Esophagus muscularis mucosa (tissue), 4 donors: ENCODE measurements at regions not wholly inside any gene's neighbourhood (a gene's known extent, or its start where the extent isn't known, plus 50 kb on each side); places are given as distances from the start of the nearest gene placed in this dataset.
A peak's percentile ranks its signal among the peaks of the same experiment; 100 is the strongest.

Experiments
- DNase-seq: peaks from one replicate; pipeline ENCODE4 v3.0.0-alpha.2; 2017; ENCODE audit errors: extremely low spot score
- H3K27ac ChIP-seq, 4 donors: fragments of 200-600 bp; sonication (generic); replicated peaks in 1 of 4; 1 replicate in 3 of 4; 2 replicates in 1 of 4; pipeline ENCODE4 v1.5.1; 2016 to 2019; ENCODE audit warnings: mild to moderate bottlenecking in 1 of 4
- H3K27me3 ChIP-seq, 4 donors: fragments of 200-600 bp; sonication (generic); one replicate each; pipeline versions ENCODE4 v1.5.1 to v1.6.0; 2016 to 2019
- H3K36me3 ChIP-seq, 4 donors: fragments of 200-600 bp; sonication (generic); one replicate each; pipeline ENCODE4 v1.5.1; 2016 to 2019
- H3K4me1 ChIP-seq, 4 donors: fragments of 200-600 bp; sonication (generic); one replicate each; pipeline ENCODE4 v1.5.1; 2016 to 2019
- H3K4me3 ChIP-seq, 4 donors: fragments of 200-600 bp; sonication (generic); 1 replicate in 2 of 4; 2 replicates in 2 of 4; pipeline ENCODE4 v1.5.1; 2016 to 2019; ENCODE audit warnings: mild to moderate bottlenecking in 4 of 4, moderate library complexity in 1 of 4
- H3K9me3 ChIP-seq, 4 donors: fragments of 200-600 bp; sonication (generic); 1 replicate in 3 of 4; 2 replicates in 1 of 4; pipeline ENCODE4 v1.5.1; 2016 to 2019
- CTCF ChIP-seq, 3 experiments: fragments of 200-600 bp in 2 of 3; fragments of 450-650 bp in 1 of 3; sonication (generic) in 2 of 3; IDR thresholded peaks; one replicate each; pipeline ENCODE4 v1.5.1; 2017 to 2019; ENCODE audit warnings: antibody characterized with exemption in 3 of 3, mild to moderate bottlenecking in 2 of 3, moderate library complexity in 1 of 3
- EP300 ChIP-seq: sonication (generic); formaldehyde crosslinking; IDR thresholded peaks from one replicate; pipeline ENCODE4 v1.6.1; 2017; ENCODE audit warnings: antibody characterized with exemption
- POLR2A ChIP-seq: fragments of 450-650 bp; IDR thresholded peaks from one replicate; pipeline ENCODE4 v1.6.1; 2017; ENCODE audit warnings: antibody characterized with exemption, moderate library complexity, mild to moderate bottlenecking, low read depth
- POLR2AphosphoS5 ChIP-seq, 2 donors: sonication (generic); formaldehyde crosslinking; IDR thresholded peaks; one replicate each; pipeline ENCODE4 v1.6.1; 2017; ENCODE audit warnings: antibody characterized with exemption in 2 of 2
- WGBS: methylation state at CpG from one replicate; pipeline ENCODE4 v1.1.5; 2018; 5-methylcytosine and 5-hydroxymethylcytosine counted together
- intact Hi-C: fragments of 100-400 bp; cut with DNase I; formaldehyde crosslinking; loops from one replicate; pipeline ENCODE4 v1.15.1; 2023

- Histone ChIP-seq H3K36me3 (no peaks in the 10 kb centered on the region), H3K4me3 (no peak overlapping the region), H3K4me1 (no peaks in the 10 kb centered on the region), H3K27me3 (peaks cover 0 to 31% (median 0%) of the 10 kb centered on the region in 4 donors), H3K9me3 (no peaks in the 10 kb centered on the region), H3K27ac (no peak overlapping the region)
- intact Hi-C loops: no loop called here
- 100% methylated on average over 1 of the region's 1 CpG for WGBS
- TF ChIP-seq POLR2A: no peak
- TF ChIP-seq POLR2AphosphoS5 (IDR thresholded peaks at IDR 0.05): no peak
- no peak for TF ChIP-seq EP300
- no peak for TF ChIP-seq CTCF (IDR thresholded peaks at IDR 0.05)
- no peak for DNase-seq
These were observed 103.7 kb upstream of the CTBP2 start for GRCh38 chr10:125264091-125264490.

- Histone ChIP-seq H3K36me3 (no peaks in the 10 kb centered on the region), H3K27ac (no peak overlapping the region), H3K9me3 (no peaks in the 10 kb centered on the region), H3K4me3 (no peak overlapping the region), H3K4me1 (no peaks in the 10 kb centered on the region), H3K27me3 (peaks cover 0 to 31% (median 0%) of the 10 kb centered on the region in 4 donors)
- no peak for DNase-seq
- intact Hi-C loops: no loop called here
- TF ChIP-seq POLR2AphosphoS5 (IDR thresholded peaks at IDR 0.05) (no peak), POLR2A (no peak), EP300 (no peak), CTCF (IDR thresholded peaks at IDR 0.05) (no peak)
- 70% methylated on average over 7 of the region's 7 CpGs for WGBS
These were observed 103.2 kb upstream of the CTBP2 start for GRCh38 chr10:125263551-125263950.

GRCh38 chr10:125262920-125263319 lies 102.6 kb upstream of the CTBP2 start:
- H3K9me3 ChIP-seq: no peaks in the 10 kb centered on the region
- H3K4me1 ChIP-seq: no peaks in the 10 kb centered on the region
- H3K4me3 ChIP-seq: no peak overlapping the region
- H3K36me3 ChIP-seq: no peaks in the 10 kb centered on the region
- intact Hi-C loops: no loop called here
- peaks cover 0 to 31% (median 0%) of the 10 kb centered on the region in 4 donors for H3K27me3 ChIP-seq
- no peak overlapping the region for H3K27ac ChIP-seq
- DNase-seq: peak; percentile 14
- WGBS: 77% methylated on average over 6 of the region's 6 CpGs
- TF ChIP-seq EP300 (no peak), POLR2AphosphoS5 (IDR thresholded peaks at IDR 0.05) (no peak), POLR2A (no peak), CTCF (IDR thresholded peaks at IDR 0.05) (no peak)

- Histone ChIP-seq H3K27me3 (peaks cover 0 to 31% (median 0%) of the 10 kb centered on the region in 4 donors), H3K36me3 (no peaks in the 10 kb centered on the region), H3K4me3 (no peak overlapping the region), H3K27ac (no peak overlapping the region), H3K4me1 (no peaks in the 10 kb centered on the region), H3K9me3 (no peaks in the 10 kb centered on the region)
- peak; percentile 26 for DNase-seq
- WGBS: 83% methylated on average over 6 of the region's 6 CpGs
- TF ChIP-seq EP300 (no peak), POLR2AphosphoS5 (IDR thresholded peaks at IDR 0.05) (no peak), POLR2A (no peak), CTCF (IDR thresholded peaks at IDR 0.05) (no peak)
- intact Hi-C loops: no loop called here
These were observed 102.0 kb upstream of the CTBP2 start for GRCh38 chr10:125262409-125262808.

- WGBS: 82% methylated on average over 6 of the region's 6 CpGs
- H3K9me3 ChIP-seq: no peaks in the 10 kb centered on the region
- DNase-seq: peak; percentile 75
- peaks cover 0 to 31% (median 0%) of the 10 kb centered on the region in 4 donors for H3K27me3 ChIP-seq
- intact Hi-C loops: no loop called here
- TF ChIP-seq CTCF (IDR thresholded peaks at IDR 0.05) (no peak), EP300 (no peak), POLR2A (no peak), POLR2AphosphoS5 (IDR thresholded peaks at IDR 0.05) (no peak)
- H3K4me1 ChIP-seq: no peaks in the 10 kb centered on the region
- no peaks in the 10 kb centered on the region for H3K36me3 ChIP-seq
- H3K4me3 ChIP-seq: no peak overlapping the region
- H3K27ac ChIP-seq: no peak overlapping the region
These were observed 101.3 kb upstream of the CTBP2 start for GRCh38 chr10:125261491-125262186.
